ELR (cell line): ENCODE measurements at regions not wholly inside any gene's neighbourhood (a gene's known extent, or its start where the extent isn't known, plus 50 kb on each side); places are given as distances from the start of the nearest gene placed in this dataset.

Experiments
- DNase-seq: peaks from one replicate; pipeline ENCODE4 v3.0.0-alpha.2; 2015; ENCODE audit warnings: low read depth

DNA sequence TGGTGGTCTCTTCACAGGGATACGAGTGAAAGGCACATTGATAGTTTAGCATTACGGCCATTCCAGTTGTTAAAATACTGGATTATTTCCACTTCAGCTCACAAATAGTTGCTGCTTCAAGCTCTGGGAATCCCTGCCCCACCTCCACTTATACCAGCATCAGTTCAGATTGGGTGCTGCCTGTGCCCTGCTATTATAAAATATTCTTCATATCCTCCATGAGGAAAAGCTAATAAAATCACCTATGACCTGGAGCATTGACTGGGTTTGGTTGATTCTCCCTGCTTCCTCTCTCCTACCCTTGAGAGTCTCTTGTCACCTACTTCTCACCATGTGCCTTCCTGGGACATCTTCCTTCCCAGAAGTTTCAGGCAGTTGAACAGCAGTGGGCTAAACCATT, 529.0 kb downstream of the MCTP2 start:
- DNase-seq, result no peak

DNA sequence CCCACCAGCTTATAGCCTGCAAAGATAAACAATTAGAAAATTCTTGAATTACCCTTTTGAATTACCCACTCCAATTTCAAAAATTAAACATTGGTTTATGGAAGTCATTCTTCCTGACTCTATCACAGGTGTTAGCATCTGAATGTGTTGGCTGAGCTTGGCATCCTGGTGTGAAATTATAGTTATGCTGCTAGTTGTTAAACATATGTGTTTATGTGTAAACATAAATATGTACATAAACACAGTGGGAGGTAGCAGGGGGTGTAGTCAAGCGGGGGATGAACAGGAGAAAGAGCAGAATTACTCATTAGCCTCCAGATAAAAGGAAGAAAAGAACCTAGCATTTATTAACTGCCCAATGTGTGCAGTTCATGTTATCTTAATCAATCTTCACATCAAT, 530.2 kb downstream of the MCTP2 start:
- no peak for DNase-seq

DNA sequence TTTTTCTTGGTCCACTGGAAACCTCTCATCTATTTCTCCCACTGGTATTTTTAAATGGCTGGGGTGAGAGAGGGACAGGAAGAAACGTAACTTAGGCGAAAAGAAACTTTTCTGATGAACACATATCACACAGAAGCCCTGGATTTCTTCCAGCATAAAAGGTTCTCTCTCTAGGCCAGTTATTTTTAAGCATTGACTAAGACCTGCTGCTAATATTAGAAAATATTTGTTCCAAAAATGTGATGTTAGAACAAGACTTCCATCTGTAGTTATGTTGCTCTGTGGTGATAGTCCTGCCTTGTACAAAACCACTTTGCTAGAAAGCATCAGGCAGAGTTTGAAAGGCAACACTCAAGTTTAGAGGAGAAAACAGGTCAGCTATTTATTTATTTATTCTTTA, 537.7 kb downstream of the MCTP2 start:
- DNase-seq, result no peak

DNA sequence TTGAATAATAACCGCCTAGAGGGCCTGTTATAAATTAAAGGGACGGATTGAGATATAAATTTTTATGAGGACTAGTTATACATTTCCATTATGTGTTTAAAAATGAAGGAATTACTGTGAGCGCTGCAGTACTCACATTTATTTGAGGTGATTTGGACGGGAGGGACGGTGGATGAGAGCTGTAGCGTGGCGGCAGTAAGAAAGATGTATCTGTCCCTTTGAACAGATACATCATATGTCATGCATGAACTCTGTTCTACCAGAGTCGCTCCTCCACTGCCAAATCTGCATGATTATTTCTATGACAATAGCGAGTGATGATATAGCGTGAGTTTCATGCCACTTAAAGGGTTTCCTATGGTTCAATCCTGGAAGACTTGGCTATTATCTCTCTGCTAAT, 538.8 kb downstream of the MCTP2 start:
- no peak for DNase-seq

DNA sequence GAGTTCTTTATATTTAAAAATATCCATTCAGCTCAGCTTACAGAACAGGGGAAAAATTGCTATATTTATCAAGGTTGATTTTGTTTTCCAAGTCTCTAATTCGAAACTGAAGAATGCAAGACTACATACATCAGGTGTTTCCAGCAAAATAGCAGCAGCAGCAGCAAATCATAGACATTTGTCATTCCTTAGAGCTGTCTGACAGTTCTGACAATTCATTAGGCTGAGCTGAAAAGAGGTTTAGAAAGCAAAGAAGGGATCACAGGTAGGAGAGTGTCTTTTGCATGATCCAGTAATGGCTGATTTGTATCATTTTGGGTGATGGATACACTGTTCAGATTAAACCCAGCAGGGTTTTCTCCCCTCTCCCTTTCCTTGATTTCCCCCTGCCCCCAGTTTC, 545.7 kb downstream of the MCTP2 start:
- DNase-seq, result no peak

DNA sequence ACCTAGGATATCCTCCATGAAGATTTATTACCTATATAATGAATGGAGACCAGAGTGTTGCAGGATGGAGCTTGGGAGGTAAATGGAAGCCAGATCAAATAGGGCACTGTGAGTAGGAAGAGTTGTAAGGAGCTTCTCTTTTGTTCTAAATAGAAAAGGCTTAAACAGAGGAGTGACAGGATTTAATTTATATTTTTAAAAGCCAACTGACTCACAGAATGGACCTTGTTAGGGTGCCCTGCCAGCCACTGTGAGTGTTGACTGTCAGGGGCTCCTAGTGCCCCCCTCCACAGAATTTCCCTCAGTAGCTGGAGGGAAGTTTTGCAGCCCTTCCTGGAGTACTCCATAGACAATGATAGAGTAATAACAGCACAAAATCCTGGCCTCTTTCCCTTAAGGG, 547.5 kb downstream of the MCTP2 start:
- no peak for DNase-seq

DNA sequence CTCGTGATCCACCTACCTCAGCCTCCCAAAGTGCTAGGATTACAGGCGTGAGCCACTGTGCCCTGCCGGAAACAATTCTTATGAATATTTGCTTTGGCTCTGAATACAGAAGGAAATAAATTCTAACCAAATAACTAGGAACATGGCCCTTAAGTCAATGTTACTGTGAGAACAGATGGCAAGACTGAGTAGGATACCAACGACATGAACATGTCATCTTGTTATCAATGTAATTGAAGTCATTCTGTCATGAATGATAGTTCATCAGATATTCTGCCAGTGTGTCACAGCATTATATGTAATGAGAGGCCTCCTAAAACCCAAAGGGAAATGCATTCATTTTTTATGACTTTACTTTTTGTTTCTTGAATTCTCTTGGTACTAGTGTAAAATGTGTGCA, 548.8 kb downstream of the MCTP2 start:
- no peak for DNase-seq

DNA sequence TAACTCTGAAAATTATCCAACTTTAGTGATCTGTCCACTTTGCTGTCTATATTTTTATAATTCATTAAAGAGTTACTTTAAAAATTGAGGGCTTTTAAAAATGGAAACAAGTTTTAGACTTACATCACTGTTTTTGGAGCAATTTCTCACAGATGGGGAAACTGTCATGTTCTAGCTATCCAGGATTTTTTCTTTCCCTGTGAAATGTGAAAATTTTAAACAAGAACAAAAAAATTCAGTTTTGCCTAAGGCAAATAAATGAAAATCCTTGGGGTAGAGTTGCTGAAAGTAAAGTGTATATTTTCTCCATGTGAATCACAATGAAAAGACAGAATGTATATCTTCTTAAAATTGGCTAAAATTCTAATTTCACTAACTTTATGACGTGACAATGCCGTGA, 553.7 kb downstream of the MCTP2 start:
- DNase-seq, result no peak

DNA sequence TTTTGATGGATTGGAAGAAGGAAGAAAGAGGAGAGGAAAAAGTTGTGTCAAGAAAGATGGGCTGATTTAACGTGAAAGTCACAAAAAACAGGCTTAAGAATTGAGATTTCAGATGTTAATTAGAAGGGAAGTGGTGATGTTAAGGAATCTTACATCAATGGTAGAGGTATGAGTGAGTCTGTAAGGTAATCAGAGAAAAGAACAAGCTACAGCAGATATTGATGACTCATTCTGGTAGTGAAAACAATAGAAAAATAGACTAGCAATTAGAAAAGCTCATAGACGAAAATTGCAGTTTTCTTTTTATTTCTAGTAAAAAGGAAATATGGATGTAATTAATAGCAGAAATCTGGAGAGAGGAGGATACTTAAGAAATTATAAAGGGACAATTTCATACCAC, 559.6 kb downstream of the MCTP2 start:
- DNase-seq, result no peak

DNA sequence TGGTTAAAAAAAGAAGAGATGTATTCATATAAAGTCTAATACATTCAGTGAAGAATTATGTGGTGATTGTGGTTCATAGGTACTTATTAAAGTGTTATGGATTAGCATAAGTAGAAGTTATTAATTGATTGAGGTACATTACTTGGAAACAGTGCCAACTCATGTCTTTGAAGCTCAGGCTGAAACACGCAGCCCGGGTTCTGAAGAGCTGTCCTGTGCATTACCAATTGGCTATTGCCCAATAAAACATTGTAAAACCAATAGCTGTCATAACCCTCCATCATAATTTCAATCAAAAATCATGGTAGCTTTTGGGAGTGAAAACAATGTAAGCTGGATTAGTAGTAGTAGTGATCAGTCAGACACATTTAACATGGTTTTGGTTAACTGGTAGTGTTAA, 560.1 kb downstream of the MCTP2 start:
- no peak for DNase-seq

DNA sequence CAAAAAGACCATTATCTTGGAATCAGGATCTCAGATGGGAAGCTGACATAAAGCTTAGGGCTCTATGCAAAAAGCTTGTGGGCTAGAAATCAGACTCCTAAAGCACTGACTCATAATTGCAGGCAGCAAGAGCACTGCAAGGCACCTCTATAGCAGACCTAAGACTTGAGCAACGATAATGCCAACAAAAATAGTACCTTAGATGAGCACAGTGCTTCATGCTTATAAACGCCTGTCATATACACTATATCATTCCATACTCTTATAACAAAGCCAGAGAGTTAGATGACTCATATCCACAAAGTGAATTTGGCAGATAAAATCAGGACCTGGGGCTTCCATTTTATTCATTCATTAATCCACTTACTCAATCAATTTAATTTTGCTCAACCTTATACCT, 560.8 kb downstream of the MCTP2 start:
- DNase-seq, result peak; percentile 13

DNA sequence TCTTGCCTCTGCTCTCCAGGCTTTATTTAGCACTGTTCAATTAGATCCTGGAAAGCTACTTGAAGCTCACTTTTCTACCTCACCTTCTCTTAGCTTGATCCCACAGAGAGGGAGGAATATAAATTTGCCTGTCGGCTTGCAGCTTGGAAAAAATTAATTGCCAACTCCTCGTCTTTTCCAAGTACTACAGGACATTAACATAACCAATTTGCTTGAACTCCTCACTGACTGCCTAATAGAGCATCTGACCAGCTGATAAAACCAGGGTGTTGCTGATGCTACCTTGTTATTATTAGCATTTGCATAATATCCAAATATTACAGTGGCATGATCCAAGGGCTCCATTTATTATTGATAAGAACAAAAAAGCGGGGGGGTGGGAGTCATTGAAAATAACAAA, 561.8 kb downstream of the MCTP2 start:
- DNase-seq, result no peak

DNA sequence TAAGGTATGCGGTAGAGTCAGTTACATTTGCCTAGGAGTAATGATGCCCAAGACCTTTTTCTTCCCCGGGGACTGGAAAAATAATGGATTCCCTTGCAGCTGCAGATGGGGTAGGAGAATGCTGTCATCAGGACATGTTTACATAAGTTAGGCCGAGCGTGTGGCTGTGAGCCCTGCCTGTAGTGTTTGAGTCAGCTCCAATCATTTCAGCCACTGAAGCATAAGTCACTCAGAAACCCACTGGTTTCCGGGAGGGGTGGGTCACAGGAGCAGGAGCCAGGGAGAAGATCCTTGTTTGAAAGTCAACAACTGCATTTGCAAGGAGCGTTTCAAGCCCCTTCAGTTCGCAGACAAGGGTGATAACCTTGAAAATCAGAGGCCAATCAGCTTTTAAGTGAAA, 562.3 kb downstream of the MCTP2 start:
- peak; percentile 5 for DNase-seq

DNA sequence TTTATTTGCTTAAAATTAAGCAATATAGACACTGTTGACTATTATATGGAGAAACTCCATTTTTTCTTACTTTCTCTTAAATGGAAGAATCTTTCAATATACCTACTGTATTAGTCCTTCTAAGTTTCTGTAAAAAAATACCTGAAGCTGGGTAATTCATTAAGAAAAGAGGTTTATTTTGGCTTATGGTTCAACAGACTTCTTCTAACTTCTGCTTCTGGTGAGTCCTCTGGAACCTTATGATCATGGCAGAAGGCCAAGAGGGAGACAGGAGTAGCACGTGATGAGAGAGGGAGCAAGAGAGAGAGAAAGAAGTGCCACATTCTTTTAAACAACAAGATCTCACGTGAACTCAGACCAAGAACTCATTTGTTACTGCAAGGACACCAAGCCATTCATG, 573.3 kb downstream of the MCTP2 start:
- DNase-seq, result no peak

DNA sequence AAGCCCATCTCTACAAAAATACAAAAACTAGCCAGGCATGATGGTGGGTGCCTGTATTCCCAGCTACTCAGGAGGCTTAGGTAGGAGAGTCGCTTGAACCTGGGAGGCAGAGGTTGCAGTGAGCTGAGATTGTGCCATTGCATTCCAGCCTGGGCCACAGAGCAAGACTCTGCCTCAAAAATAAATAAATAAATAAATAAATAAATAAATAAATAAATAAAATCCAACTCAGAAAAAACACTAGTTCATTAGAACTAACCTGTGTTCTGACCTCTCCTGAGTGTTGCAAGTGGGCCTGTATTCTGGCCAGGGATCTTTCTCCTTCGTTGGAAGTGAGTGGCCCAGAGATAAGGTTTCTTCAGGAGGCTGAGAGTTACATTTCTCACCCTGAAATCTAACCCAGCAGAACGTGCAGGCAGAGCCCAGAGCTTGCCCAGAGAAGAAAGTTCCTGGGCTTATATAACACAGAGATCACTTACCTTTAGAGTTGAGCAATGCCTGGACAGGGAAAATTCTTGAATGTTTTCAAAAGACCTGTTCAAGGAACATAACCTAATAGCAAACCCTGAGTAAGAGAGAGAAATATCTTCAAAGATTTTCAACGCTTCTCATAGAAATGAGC, 583.9 kb downstream of the MCTP2 start:
- no peak for DNase-seq

DNA sequence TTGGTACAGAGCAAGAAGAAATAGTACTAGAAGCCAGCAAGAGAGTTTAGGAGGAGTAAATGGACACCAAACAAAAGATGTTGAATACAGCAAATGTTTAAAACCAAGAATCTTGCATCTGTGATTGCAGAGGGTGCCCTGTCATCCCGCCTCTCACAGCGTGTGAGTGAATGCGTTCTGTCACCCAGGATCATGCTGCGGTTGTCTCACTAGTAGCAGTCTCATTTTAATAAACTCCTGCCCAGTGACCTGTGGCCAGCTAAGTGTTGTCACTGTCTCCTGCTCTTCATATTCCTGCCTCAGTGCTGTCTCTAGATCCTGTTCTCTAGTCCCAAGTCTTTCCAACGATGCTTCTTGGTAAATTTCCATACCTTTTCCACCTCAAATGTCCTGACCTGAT, 584.6 kb downstream of the MCTP2 start:
- DNase-seq, result no peak

DNA sequence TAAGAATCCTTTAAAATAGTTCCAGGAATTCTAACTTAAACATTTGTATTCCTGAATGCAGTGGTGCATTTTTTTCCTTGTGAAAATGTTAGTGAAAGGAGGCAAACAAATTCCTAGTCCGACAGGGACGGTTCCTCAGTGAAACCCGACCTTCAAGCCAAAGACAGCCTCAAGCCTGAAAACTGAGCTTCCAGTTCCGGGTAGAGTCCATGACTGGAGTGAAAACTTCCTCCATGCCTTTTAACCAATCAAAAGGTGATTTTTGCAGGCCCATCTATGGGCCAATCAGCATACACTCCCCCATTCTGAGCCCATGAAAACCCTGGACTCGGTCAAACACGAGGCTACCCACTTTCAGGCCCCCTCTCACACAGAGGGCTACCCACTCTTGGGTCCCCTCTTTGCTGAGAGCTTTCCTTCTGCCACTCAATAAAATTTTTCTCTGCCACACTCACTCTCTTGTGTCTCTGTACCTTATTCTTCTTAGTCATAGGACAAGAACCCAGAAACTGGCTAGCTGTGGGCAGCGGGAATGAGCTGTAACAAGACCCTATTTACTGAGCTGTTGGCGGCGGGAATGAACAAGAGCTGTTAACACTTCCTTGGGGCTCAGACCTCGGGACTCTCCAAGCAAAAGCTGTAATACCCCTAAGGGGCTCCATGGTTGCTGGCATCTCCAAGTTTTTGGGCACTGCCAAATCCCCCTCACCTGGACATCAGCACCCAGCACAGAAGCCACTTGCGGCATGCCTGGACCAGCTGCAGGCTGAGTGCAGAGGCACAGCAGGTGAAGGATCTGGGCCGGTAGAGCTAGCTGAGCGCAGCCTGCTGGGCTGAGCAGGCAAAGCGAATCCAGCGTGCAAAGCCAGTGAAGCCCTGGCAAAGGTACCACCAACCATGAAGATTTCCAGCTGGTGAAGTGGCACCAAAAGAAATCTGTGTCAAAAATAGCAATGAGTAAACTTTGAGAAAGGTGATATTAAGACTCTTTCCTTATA, 598.8 kb downstream of the MCTP2 start:
- no peak for DNase-seq

DNA sequence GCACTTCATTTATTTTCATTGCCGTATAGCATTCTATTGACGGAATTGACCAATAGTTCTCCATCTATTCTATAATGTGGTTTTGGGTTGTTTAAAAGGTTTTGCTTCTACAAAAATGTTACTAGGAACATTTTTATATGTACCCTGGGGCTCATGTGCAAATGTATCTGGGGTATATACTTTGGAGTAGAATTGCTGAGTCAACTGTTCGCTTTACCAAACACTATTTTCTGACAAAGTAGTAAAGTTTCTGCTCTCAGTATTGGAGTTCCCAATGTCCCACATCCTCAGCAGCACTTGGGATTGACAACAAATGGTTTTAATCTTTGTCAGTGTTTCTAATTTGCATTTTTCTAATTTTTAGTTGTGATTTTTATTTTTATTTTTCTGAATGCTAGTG, 602.6 kb downstream of the MCTP2 start:
- no peak for DNase-seq

DNA sequence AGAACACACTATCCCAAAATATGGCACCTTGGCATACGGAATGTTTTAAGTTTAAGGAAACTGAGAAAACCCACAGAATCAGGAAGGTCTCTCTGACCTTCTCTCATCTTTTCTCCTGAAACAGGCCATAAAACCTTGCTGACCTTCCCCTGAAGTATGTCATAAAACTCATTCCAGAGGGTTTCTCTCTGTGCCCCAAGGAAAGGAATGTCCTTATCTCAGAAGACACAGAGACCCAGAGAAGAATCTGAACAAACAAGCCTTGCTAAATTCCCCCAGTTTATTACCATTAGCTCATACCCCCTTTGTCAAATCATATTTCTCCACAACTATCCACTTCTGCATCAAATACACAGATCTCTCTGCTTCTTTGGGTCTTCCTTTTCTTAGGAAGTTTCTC, 603.1 kb downstream of the MCTP2 start:
- no peak for DNase-seq

DNA sequence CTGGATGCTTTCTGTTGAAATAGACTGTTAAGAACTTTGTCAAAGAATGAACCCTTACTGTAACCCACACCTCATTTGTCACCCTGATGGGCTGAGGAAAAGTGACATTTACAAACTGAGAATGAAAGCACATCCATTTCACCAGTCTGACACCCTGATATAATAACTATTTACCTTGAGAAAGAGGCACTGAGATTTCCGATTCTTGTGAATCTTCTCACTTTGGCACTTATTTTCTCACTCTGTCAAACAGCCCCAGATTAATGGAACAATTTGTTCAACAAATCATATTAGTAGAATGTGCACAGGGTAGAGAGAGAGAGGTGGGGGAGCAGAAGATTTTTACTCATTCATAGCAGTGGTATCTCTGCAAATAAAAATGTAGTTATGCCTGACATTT, 606.9 kb downstream of the MCTP2 start:
- no peak for DNase-seq

DNA sequence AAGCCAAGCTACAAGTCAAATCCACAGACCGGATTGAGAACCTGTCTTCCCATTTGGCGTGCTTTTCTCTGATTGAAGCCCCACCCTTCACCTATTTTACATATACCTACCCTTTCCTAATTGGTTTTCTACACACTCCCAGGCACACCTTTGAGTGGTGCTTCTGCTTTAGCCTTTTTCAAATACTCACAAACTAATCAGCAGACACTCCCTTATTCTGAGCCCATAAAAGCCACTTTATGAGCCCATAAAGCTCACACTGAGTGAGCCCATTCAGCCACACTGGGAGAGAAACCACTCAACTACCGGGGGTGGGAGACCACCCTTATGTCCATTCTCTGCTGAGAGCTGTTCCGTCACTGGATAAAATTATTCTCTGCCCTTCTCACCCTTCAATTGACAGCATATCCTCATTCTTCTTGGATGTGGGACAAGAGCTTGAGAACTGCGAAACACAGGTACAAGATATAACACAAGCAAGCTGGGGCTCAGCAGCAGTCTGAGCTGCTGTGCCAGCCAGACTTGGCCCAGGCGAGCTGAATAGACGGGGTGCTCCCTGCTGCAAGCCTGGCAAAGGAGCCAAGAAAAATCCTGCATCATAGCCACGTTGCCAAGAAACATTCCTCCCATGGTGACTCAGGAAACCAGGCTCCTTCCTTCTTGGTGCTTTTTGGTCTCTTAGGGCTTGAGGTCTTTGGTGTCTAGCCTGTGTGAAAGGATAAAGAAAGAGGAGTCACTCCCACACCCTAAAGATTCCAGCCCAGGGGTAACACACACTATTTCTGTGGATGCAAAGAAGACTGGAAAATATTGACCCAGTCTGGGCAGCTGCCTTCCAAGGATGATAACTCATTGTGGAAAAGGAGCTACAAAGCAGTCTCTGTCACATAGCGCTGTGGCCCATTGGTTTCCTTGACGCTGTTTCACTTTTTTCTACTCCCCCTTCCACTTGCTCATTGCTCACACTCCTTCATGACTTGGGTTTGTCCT, 609.7 kb downstream of the MCTP2 start:
- no peak for DNase-seq

DNA sequence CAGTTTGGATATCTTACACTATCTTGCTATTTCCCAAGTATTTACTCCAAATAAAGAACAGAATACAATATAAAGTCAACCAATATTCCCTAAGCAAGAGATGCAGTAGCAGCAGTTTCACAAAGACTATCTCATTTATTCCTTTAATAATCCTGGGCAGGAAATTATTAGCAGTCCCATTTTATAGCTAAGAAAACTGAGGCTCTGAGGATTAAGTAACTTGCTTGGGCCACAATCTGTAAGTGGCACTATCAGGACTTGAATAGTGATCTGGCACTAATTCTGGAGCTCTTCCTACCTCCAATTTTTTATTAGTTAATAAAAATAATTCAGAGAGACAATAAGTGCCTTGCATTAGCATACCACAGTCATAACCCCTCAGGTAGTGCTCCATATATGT, 611.7 kb downstream of the MCTP2 start:
- DNase-seq, result no peak

DNA sequence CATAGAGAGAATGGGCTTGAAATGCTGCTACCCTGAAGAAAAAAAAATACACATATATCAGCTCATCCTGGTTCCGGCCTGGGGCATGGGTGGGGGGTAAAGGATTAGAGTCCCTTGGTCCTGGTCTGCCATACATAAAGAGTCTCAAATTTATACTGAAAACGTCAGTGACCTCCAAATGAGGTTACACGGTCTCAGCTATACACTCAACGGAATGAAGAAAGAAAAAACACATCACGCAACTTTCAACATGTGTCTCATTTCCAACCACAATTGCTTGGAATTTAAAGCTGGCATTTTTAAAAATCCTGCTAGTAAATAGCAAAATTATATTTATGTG, 612.8 kb downstream of the MCTP2 start:
- DNase-seq, result no peak
